HT1080 (cell line): ENCODE measurements at regions not wholly inside any gene's neighbourhood (a gene's known extent, or its start where the extent isn't known, plus 50 kb on each side); places are given as distances from the start of the nearest gene placed in this dataset.
A peak's percentile ranks its signal among the peaks of the same experiment; 100 is the strongest.

Source experiments
- DNase-seq: peaks from one replicate; pipeline ENCODE4 v3.0.0-alpha.2; 2015; ENCODE audit warnings: low read depth

DNA sequence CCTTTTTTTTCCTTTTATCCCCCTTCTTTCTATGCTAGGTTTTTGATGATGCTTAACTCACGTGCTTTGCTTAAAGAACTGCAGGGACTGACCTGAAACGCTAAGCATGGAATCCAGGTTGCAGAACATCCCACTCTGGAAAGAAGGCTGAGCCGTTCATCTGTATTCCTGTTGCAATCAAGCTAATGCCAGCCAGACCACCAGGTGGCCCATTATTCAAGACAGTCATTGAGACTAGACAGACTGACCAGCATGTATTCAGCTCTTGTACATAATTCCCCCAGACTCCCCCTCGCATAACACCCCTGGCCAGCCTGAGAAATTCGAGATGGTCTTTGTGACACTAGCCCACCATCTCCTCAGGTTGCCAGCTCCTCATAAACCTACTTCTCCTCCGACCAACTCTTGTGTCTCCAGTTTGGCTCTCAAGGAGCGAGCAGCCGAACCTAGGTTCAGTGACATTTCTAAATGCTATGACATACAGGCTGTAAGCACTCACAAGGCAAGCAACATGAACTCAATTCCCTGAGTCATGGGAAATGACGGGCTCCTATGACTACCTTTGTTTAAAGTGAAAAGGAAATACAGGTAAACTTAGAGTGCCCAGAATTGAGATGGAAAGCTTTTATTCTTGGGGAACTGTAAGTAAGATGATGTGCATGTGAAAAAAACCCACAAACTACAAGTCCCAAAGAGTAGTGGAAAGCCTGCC, 309.3 kb upstream of the CDYL start:
- DNase-seq = no peak

DNA sequence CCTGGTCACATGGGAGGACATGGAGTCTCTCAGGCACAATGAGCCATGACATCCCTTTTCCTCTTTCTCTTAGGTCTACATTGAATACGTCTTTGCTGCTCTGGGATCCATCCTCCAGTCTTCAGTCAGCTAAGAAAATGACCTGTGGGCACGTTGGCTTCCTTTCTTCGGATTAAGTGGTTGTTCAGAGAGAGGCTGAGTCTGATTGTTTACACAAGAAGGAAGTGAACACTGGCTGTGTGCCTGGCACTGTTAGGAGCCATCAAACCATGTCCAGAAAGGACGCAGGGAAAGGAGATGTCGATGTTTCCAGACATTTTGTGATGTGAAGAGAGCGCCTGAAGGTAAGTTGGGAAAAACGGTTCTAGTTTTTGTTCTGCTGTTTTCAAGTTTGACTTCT, 309.9 kb upstream of the CDYL start:
- peak; percentile 52 for DNase-seq

DNA sequence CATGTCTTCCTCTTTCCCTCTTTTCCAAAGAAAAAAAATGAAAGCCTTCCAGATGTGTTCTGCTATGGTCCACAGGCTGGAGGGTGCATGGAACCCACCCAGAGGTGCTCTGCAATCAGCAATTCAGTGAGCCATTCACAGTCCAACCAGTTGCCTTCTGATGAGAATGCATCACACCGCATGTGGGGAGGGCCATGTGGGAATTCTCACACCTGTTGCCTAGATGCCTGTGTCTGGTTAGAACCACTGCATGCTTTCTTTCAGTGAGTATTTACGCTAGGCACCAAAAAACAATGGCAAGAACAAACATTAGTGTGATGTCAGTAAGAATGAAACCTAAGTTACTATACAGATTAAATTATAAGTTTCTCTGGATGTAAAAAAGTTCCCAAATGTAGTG, 311.6 kb upstream of the CDYL start:
- no peak for DNase-seq

DNA sequence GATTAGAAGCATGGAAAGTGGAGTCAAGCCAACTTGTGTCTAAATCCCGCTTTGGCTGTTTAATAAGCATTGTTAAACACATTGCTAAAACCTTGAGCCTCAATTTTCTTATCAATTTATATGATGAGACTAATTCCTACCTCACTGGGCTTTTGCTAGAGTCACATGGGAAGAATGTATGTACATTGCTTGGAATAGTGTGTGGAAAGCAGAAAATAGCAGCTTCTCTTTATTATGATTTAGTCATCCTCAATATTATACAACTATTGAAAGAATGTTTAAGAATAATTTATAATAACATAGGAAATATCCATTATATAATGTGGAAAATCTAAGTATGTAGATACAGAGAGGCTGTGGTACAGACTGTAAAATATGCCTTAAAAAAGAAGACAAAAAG, 313.0 kb upstream of the CDYL start:
- no peak for DNase-seq

DNA sequence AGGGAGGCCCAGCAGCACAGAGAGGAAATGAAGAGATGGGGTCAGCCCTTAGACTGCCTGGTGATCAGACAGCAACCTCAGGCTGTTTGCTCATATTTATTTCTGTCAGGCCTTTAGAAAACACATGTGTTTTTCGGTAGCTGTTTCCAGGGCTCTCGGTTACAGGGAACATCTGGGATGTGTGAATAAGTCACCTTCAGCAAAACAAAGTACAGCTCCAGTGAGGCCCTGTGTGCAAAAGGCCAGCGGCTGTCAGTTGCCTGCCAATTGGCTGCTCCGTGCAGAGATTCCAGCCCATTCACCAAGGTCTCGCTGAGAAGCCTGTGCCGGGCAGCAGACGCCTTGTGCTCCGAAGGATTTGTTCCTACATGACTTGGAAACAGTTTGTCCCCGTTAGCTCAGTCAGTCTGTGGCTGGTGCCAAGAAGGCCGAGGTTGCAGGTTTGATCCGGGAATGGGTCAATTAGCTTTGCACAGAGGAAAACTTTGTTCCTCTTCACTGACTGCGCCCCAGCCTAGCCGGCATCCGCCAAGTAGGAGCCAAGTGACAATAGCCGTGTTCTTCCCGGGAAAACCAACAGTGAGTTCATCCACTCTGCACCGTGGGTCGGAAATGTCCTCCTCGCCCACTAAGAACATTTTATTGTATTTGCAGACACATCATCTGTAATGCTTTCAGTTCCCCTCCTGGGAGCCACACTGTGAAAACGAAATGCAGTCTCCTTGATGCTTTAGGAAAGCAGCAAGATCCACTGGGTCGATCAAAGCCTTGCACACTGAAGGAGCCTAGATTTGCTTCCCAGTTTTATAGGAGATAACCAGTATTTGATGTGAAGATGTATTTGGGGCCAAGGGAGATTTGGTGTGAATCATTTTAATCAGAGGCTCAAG, 315.4 kb upstream of the CDYL start:
- no peak for DNase-seq

DNA sequence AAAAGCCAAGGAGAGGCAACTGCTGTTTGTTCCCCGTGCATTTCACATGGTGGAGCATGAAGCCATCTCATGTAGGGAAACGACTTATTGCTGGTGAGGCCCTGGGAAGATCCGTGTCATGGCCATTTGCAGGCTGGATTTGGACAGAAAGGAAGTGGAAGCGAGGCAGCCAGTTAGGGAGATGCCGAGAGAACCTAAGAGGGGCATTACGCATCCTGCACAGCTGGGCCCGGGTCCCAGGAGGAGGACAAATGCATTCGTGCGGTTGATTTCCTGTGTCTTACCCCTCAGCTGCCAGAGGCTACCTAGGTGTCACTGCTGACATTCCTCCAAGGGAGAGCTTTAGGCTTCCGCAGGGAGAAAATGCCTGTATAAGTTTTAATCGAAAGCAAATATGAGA, 316.2 kb upstream of the CDYL start:
- no peak for DNase-seq

DNA sequence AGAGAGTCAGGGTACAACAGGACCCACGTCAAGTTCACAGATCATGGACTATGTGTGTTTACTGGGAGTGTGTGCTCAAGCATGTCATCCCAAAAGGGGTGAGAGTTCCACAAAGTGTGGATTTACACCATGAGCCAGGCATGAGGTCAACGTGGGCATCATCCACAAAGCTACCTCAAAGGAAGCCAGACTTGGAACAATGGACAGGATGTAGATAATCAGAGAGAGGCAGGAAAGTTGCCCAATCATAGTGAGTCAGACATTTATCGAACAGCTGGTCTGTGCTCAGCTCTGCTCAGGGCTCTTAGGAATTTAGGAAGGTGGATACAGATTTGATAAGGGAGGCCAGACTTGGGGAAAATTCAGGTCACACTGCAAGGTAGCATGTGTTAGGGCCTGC, 317.2 kb upstream of the CDYL start:
- peak; percentile 84 for DNase-seq

DNA sequence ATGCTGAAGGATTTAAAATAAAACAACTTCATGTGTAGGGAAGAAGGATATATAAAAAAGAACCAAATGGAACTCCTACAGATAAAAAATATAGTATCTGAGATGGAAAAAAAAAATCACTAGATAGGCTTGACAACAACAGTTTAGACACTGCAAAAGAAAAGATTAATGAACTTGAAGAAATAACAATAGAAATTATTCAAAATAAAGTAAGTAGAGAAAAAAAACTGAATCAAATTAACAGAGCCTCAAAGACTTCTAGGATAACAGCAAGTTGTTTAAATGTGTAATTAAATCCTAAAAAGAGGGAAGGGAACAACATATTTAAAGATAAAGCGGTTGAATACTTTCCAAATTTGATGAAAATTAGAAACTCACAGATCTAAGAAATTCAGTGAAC, 316.3 kb upstream of the ECI2 start:
- DNase-seq = no peak

DNA sequence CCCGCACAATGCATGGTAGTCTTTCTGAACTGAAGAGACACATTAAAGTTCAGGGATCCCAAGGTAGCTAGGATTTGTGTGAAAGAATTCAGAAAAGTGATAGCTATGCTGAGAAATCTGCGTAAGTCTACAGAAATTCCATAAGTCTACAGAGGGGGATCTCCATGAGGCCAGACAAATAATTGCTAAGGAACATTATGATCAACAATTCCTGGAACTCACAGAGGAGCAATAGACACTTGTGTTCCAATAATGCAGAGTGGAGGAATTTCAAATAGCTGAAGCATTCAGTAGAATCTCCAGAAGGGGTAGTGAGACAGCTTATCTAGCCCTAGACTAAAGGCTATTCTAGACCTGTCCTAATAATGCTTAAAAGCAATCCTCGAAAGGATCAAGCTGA, 315.7 kb upstream of the ECI2 start:
- DNase-seq = no peak

DNA sequence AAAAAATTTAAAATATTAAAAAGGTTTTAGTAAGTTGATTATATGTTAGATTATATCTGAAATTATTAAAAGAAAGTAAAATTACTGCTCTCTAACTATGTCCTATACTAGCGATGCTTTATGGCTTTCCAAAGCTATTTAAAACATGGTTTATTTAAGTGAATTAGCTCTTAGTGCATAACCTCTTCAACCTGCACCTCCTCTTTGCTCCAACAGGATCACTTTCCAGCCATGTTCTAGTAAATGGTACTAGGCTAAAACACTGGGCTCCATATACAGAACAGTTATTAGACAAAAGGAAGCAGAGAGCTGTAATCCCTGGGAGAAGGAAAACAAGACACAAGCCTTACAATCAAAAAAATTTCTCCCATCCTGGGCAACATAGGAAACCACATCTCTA, 314.9 kb upstream of the ECI2 start:
- no peak for DNase-seq

DNA sequence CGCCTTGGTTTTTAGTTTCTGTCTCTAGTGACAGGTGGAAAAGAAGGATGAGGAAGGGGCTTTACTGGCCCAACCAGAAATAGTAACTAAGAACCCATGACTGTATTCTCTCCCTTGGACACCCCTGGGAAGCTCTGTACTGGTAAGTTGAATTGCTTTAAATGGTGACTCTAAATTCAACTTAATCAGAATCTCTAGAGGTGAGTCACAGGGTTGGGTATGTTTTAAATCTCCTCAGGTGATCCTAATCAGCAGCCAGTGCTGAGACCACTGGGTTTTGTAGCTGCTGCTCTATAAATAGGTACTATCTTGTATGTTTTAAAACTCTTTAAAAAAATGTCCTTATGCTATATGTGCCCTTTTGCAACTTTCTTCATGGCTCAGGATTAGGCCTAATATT, 314.0 kb upstream of the ECI2 start:
- DNase-seq = no peak

DNA sequence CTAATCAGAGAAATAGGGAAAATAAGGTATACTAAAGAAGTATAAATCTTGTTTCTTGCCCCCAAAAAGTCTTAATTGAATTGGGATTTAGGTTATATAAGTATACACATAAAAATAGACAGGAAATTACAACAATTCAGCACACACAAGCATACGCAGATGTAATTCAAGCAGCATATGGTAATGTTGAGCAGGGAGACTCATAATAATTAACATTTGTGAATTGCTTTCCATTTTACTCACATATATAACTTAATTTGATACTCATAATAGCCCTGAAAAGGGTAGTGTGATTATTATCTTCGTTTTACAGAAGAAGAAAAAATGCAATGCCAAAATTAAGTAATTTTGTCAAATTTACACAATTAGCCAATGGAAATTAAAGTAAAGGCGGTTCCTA, 313.5 kb upstream of the ECI2 start:
- no peak for DNase-seq

DNA sequence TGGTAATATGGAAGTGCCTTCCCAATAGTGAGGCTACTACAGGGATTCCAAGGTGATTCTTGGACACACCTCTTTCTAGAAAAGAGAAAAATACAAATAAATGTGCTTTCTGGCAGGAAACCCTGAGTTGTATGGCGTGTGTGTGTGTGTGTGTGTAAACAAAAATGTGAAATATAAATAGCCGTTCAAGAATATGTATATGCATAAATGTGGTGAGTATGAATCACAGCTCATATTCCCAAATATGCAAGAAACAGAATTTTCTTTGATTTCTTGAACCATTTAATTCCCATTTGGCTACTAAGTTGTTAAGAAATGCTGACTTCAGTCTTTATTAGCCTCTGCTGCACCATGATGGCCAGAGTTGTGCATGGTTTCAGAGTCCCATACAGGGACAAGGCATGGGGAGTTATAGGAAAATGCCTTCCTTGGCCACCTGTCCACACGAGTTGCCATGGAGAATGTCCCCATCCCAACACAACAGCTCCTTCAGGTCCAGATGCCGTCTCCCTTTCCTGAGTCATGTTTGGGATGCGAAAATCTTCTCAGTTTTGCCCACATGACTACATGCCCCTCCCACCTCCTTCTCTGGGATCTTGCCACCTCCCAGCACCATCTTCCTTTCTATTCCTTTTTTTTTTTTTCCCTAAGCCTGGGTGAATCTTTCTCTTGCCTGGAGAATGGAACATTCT, 312.4 kb upstream of the ECI2 start:
- no peak for DNase-seq

DNA sequence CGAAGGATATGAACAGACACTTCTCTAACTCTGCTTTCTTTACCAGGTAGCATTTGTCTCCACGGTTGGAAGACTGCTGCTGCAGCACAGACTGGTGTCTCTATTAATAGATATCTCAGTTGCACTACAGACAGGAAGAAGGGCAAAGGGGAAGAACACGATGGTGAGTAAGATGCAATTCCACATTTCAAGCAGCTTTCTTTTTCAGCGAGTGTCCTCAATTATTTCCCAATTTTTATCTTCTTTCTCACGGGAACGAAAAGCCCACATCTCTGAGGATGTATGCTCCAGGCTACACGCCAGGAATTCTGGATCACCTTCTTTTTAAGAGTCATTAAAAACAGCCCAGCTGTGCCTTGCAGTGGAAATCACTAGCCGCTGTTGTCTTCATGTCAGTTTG, 311.6 kb upstream of the ECI2 start:
- peak; percentile 41 for DNase-seq

DNA sequence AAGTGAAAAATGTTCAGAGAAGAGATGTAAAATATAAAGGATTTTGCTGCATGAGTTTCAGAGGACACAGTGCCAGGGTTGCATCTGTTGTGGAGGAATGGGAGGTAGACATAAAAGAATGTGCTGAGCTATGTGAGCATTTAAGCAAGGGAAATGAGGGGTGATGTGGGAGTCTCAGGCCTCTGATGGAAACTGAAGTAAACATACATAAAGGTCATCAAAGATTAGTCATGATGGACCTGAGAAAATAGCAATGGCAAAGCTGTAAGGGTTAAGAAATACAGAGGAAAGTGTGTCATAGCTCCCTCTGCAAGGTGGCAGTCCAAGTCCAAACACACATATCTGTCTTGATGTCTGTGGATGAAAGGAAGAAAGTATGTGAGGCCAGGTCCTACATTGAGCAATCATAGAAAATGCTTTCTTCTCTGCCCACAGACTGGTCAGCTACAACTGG, 306.6 kb upstream of the ECI2 start:
- peak; percentile 50 for DNase-seq

DNA sequence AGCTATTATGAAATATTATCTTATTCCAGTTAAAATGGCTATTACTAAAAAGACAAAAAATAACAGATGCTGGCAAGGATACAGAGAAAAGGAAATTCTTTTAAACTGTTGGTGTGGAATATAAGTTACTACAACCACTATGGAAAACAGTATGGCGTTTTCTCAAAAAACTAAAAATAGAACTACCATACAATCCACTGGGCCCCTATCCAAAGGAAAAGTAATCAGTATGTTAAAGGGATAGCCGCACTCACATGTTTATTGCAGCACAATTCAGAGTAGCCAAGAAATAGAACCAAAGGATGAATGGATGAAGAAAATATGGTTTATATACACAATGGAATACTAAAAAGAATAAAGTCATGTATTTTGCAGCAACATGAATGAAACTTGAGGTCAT, 303.8 kb upstream of the ECI2 start:
- DNase-seq = no peak

DNA sequence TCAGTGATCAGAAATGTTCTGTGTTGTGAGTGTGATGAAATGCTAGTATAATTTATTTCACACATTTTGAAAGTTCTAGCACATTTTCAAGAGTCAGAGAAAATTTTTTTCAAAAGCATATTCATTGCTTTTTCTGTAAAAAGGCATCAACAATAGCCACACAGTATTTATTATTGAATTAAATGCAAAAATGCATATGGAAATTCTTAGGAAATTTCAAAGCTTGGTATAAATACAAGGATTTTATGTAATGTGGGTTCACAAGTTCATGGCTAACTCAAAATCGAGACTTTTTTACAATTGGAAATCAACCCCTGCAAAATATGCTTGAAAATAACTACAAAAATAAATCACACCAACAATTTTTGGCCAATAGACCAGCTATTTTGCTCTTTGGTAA, 302.0 kb upstream of the ECI2 start:
- no peak for DNase-seq

DNA sequence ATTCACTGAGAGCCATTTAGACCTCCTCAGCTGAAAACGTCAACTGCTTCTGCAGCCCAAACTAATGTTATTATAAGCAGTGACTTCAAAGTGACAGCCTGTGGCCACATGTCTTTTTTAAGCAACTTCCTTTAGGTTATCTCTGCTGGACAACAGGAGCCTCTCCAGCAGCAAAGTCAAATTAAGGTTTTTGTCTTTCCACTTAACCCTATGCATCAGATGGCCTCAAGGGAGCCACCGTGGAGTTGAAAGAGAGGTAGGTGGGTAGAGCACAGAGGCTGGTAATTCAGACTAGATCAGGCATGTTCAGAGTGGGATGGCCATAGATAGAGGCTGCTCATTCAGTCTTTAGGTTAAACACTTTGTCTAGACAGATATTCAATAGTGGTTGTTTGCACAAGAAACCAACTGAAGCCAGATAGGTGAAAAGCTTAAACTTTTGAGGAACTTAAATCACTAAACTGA, 300.6 kb upstream of the ECI2 start:
- DNase-seq = no peak

DNA sequence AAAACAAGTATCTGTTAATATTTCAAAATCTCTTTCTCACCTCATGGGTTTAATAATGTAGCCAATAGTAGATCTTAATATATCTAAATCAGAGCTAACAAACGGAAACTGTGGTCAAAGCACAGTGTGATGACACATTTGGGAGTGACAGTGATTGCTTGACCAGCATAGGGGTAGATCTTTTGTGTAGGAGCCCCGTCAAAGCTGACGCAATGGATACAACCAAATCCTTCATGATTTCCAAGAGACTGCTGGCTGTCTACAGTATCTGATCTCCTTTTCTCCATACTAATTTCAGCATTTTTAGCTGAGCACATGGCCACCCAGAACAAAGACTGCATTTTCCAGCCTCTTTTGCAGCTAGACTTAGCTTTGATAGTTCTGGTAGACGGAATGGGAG, 299.3 kb upstream of the ECI2 start:
- DNase-seq = peak; percentile 17

DNA sequence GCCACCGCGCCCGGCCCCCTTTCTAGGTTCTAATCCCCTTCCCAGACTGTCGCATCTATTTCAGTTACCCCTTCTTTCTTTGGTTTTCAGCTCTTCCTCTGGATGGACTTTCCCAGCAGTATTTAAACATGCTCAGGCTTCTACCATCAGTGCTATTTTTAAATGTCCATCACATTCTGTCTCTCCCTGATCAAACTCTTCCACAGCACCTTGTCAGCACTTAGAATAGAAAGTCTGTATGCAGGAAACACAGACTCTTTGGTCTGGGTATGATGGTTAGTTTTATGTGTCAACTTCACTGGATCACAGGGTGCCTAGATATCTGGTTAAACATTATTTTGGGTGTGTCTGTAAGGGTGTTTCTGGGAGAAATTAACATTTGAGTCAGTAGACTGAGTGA, 297.8 kb upstream of the ECI2 start:
- DNase-seq = no peak

DNA sequence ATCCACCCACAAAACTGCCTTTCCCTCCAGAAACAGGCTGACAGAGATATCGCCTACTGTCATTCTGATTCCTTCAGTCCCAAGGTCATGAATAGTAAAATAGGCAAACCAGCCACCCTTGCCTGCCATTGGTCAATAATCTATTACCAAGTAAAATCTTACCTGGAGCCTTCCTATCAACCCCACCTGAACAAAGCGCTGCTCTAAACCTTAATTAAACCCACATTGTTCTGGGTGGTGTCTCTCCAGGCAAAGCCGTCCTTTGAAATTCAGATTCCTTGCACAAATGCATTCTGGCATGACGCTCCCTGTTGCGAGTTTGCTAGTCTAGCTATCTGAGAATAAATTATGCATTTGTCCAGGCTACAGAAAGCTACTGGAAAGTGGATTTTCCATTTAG, 291.6 kb upstream of the ECI2 start:
- no peak for DNase-seq

DNA sequence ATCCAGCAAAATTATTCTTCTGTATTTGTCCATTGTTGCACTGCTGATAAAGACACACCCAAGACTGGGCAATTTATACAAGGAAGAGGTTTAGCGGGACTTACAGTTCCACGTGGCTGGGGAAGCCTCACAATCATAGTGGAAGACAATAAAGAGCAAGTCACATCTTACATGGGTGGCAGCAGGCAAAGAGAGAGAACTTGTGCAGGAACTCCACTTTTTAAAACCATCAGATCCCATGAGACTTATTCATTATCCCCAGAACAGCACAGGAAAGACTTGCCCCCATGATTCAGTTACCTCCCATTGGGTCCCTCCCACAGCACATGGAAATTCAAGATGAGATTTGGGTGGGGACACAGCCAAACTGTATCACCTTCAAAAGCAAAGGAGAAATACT, 286.5 kb upstream of the ECI2 start:
- DNase-seq = no peak
